ENCODE measurements at regions not wholly inside any gene's neighbourhood (a gene's known extent, or its start where the extent isn't known, plus 50 kb on each side); places are given as distances from the start of the nearest gene placed in this dataset.

DNA sequence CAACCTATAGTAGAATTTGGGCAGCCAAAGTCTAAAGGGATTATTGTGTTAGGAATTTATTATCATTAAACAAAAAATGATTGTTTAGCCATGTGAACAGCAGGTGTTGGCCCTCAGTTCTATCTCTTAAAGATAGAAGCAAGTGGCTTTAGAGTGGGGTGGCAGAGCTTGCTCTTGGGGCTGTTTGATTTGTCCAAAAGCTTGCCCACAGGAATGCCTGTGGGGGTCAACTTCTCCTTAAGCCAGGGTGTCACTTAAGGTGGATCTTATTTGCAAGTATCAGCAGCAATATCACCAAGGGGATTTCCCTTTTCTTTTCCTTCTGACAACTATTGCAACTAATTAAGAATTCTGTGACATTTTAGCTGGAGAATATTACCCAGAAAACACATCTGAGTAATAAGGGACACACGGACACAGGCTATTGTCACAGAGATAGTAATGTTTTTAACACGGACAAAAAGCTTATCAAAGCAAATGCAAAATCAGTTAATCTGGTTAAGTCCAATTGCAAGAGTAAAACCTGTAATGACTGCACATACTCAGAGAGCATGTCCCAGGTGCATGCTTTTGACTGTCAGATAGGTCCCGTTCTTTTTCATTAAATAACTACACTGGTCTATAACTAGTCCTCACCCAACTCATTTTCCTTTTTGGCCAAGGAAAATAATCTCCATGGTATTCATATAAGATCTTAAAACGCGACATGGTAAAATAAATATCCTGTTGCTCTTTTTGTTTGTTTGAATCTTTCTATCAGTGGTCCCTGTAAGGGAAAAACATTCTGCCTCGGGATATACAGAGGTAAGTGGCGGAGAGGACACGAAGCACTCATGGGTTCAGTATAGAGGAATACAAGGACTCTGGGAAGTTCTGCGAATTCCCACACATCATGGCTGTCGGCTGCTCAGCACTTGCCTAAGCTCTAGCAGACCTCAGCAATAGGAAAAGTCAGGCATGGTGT, 172.1 kb upstream of the RFC3 start:
- H3K4me2 ChIP-seq (ENCODE audit: low read length), result no peak overlapping the region
- H3K36me3 ChIP-seq (ENCODE audit: insufficient read depth, low read length), result no peaks in the 10 kb centered on the region
- H3K4me3 ChIP-seq (ENCODE audit: low read length), result no peak overlapping the region
- no peak overlapping the region for H3K27ac ChIP-seq (ENCODE audit: low read length)
- H2AFZ ChIP-seq (ENCODE audit: low read depth, low read length), result no peak overlapping the region
- H3K9me2 ChIP-seq (ENCODE audit: insufficient read depth, low read length), result no peaks in the 10 kb centered on the region
- no peaks in the 10 kb centered on the region for H4K20me1 ChIP-seq (ENCODE audit: insufficient read depth)
- TF ChIP-seq POLR2AphosphoS5 (IDR thresholded peaks at IDR 0.05), result no peak
- no peak for TF ChIP-seq RAD21 (conservative IDR thresholded peaks at IDR 0.05)
- no peak for TF ChIP-seq TAF1 (IDR thresholded peaks at IDR 0.05; ENCODE audit: low read depth)
- no peak for TF ChIP-seq EP300 (conservative IDR thresholded peaks at IDR 0.05; ENCODE audit: poor library complexity, severe bottlenecking)
- TF ChIP-seq SMC3 (conservative IDR thresholded peaks at IDR 0.05; ENCODE audit: poor library complexity), result no peak
- TF ChIP-seq, protein P1, sequence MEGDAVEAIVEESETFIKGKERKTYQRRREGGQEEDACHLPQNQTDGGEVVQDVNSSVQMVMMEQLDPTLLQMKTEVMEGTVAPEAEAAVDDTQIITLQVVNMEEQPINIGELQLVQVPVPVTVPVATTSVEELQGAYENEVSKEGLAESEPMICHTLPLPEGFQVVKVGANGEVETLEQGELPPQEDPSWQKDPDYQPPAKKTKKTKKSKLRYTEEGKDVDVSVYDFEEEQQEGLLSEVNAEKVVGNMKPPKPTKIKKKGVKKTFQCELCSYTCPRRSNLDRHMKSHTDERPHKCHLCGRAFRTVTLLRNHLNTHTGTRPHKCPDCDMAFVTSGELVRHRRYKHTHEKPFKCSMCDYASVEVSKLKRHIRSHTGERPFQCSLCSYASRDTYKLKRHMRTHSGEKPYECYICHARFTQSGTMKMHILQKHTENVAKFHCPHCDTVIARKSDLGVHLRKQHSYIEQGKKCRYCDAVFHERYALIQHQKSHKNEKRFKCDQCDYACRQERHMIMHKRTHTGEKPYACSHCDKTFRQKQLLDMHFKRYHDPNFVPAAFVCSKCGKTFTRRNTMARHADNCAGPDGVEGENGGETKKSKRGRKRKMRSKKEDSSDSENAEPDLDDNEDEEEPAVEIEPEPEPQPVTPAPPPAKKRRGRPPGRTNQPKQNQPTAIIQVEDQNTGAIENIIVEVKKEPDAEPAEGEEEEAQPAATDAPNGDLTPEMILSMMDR (IDR thresholded peaks at IDR 0.05; ENCODE audit: poor library complexity, severe bottlenecking), result no peak
- no peak for TF ChIP-seq EZH2 (IDR thresholded peaks at IDR 0.05; ENCODE audit: borderline replicate concordance, insufficient read depth, low read length, poor library complexity, severe bottlenecking)
- TF ChIP-seq MXI1 (conservative IDR thresholded peaks at IDR 0.05; ENCODE audit: poor library complexity, severe bottlenecking), result no peak
- TF ChIP-seq, protein P2, sequence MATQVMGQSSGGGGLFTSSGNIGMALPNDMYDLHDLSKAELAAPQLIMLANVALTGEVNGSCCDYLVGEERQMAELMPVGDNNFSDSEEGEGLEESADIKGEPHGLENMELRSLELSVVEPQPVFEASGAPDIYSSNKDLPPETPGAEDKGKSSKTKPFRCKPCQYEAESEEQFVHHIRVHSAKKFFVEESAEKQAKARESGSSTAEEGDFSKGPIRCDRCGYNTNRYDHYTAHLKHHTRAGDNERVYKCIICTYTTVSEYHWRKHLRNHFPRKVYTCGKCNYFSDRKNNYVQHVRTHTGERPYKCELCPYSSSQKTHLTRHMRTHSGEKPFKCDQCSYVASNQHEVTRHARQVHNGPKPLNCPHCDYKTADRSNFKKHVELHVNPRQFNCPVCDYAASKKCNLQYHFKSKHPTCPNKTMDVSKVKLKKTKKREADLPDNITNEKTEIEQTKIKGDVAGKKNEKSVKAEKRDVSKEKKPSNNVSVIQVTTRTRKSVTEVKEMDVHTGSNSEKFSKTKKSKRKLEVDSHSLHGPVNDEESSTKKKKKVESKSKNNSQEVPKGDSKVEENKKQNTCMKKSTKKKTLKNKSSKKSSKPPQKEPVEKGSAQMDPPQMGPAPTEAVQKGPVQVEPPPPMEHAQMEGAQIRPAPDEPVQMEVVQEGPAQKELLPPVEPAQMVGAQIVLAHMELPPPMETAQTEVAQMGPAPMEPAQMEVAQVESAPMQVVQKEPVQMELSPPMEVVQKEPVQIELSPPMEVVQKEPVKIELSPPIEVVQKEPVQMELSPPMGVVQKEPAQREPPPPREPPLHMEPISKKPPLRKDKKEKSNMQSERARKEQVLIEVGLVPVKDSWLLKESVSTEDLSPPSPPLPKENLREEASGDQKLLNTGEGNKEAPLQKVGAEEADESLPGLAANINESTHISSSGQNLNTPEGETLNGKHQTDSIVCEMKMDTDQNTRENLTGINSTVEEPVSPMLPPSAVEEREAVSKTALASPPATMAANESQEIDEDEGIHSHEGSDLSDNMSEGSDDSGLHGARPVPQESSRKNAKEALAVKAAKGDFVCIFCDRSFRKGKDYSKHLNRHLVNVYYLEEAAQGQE (IDR thresholded peaks at IDR 0.05; ENCODE audit: borderline replicate concordance), result no peak
- no peaks in the 10 kb centered on the region for H3K79me2 ChIP-seq (replicated peaks; ENCODE audit: insufficient read depth, low read length)
- H3K9me3 ChIP-seq (ENCODE audit: low read length), result no peaks in the 10 kb centered on the region
- H3K9ac ChIP-seq (ENCODE audit: low read length), result no peak overlapping the region
- H3F3A ChIP-seq (ENCODE audit: insufficient read depth, low read length, poor library complexity, severe bottlenecking), result no peaks in the 10 kb centered on the region
- H3K27me3 ChIP-seq (ENCODE audit: insufficient read depth, low read depth, low read length), result no peaks in the 10 kb centered on the region

DNA sequence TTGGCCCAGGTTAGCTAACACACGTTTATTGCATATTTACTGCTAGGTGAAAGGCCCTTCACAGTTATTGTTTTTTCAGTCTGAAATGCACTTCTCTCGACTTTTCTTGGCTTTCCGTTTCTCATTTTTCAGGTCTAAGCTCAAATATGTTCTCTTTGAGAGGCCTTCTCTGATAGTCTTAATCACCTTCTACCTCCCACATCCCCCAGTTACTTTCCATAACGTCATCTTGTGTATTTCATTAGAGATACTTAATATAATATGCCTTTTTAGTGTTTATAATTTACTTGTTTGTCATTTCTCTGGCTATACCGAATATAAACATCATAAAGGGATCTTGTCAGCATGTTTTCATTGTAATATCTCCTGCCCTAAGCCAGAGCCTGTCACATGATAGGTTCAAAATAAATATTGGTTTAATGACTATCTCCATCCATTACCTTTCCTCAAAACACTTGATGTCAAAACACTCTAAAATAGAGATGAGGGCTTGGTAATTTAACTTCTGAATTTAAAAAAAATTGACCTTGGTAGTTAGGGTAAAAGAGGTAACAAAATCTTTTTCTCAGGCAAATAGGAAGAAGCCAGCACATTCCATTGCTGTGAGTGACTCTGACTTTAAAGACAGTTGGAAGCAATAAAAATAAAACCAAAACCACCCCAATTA, 168.6 kb upstream of the RFC3 start:
- Histone ChIP-seq H3K9ac (ENCODE audit: low read length) (no peak overlapping the region), H3K79me2 (replicated peaks; ENCODE audit: insufficient read depth, low read length) (no peaks in the 10 kb centered on the region), H2AFZ (ENCODE audit: low read depth, low read length) (no peak overlapping the region), H3F3A (ENCODE audit: insufficient read depth, low read length, poor library complexity, severe bottlenecking) (no peaks in the 10 kb centered on the region), H3K9me2 (ENCODE audit: insufficient read depth, low read length) (no peaks in the 10 kb centered on the region), H4K20me1 (ENCODE audit: insufficient read depth) (no peaks in the 10 kb centered on the region), H3K36me3 (ENCODE audit: insufficient read depth, low read length) (no peaks in the 10 kb centered on the region), H3K4me2 (ENCODE audit: low read length) (no peak overlapping the region), H3K9me3 (ENCODE audit: low read length) (no peaks in the 10 kb centered on the region), H3K27ac (ENCODE audit: low read length) (no peak overlapping the region), H3K27me3 (ENCODE audit: insufficient read depth, low read depth, low read length) (no peaks in the 10 kb centered on the region), H3K4me3 (ENCODE audit: low read length) (no peak overlapping the region)
- TF ChIP-seq, protein P1 (IDR thresholded peaks at IDR 0.05; ENCODE audit: poor library complexity, severe bottlenecking), result no peak
- TF ChIP-seq EZH2 (IDR thresholded peaks at IDR 0.05; ENCODE audit: borderline replicate concordance, insufficient read depth, low read length, poor library complexity, severe bottlenecking) (no peak), SMC3 (conservative IDR thresholded peaks at IDR 0.05; ENCODE audit: poor library complexity) (no peak), MXI1 (conservative IDR thresholded peaks at IDR 0.05; ENCODE audit: poor library complexity, severe bottlenecking) (no peak), RAD21 (conservative IDR thresholded peaks at IDR 0.05) (no peak), POLR2AphosphoS5 (IDR thresholded peaks at IDR 0.05) (no peak), EP300 (conservative IDR thresholded peaks at IDR 0.05; ENCODE audit: poor library complexity, severe bottlenecking) (no peak), TAF1 (IDR thresholded peaks at IDR 0.05; ENCODE audit: low read depth) (no peak)
- TF ChIP-seq, protein P2 (IDR thresholded peaks at IDR 0.05; ENCODE audit: borderline replicate concordance), result no peak
